ENCODE measurements at regions not wholly inside any gene's neighbourhood (a gene's known extent, or its start where the extent isn't known, plus 50 kb on each side); places are given as distances from the start of the nearest gene placed in this dataset.
"Not testable (repeated sequence)": the region's sequence is repeated elsewhere in the genome, so short reads cannot be mapped to it uniquely, and the experiment has no call there.

- Histone ChIP-seq H3K4me3 (no peak overlapping the region), H3K36me3 (no peaks in the 10 kb centered on the region), H3K4me1 (ENCODE audit: low read depth) (no peaks in the 10 kb centered on the region), H3K27me3 (no peaks in the 10 kb centered on the region), H3K9me3 (ENCODE audit: low read depth) (no peaks in the 10 kb centered on the region), H3K27ac (no peak overlapping the region)
- no peak for DNase-seq (ENCODE audit: low read depth in 1 of 2, low spot score in 1 of 2)
- no peak for TF ChIP-seq CTCF (IDR thresholded peaks at IDR 0.05; ENCODE audit: low read depth, low read length)
Observed at GRCh38 chr9:68637020-68637419, 68.0 kb upstream of the PIP5K1B start.

- H3K27me3 ChIP-seq; H3K4me3 ChIP-seq; H3K27ac ChIP-seq; H3K9me3 ChIP-seq (ENCODE audit: low read depth); H3K4me1 ChIP-seq (ENCODE audit: low read depth); H3K36me3 ChIP-seq; DNase-seq (ENCODE audit: low read depth in 1 of 2, low spot score in 1 of 2): not testable (repeated sequence)
Observed at GRCh38 chr9:68639261-68639660, 65.8 kb upstream of the PIP5K1B start.

GRCh38 chr9:68640421-68641089 lies 64.5 kb upstream of the PIP5K1B start:
- no peaks in the 10 kb centered on the region for H3K4me1 ChIP-seq (ENCODE audit: low read depth)
- H3K27ac ChIP-seq: no peak overlapping the region
- H3K27me3 ChIP-seq: no peaks in the 10 kb centered on the region
- H3K9me3 ChIP-seq (ENCODE audit: low read depth): no peaks in the 10 kb centered on the region
- no peak overlapping the region for H3K4me3 ChIP-seq
- no peaks in the 10 kb centered on the region for H3K36me3 ChIP-seq
- no peak for DNase-seq (ENCODE audit: low read depth in 1 of 2, low spot score in 1 of 2)
- no peak for TF ChIP-seq CTCF (IDR thresholded peaks at IDR 0.05; ENCODE audit: low read depth, low read length)

- H3K27me3 ChIP-seq: no peaks in the 10 kb centered on the region
- TF ChIP-seq CTCF (IDR thresholded peaks at IDR 0.05; ENCODE audit: low read depth, low read length): no peak
- no peak overlapping the region for H3K4me3 ChIP-seq
- no peak for DNase-seq (ENCODE audit: low read depth in 1 of 2, low spot score in 1 of 2)
- H3K36me3 ChIP-seq: no peaks in the 10 kb centered on the region
- no peak overlapping the region for H3K27ac ChIP-seq
- H3K9me3 ChIP-seq (ENCODE audit: low read depth): no peaks in the 10 kb centered on the region
- H3K4me1 ChIP-seq (ENCODE audit: low read depth): no peaks in the 10 kb centered on the region
Observed at GRCh38 chr9:68643901-68644809, 60.9 kb upstream of the PIP5K1B start.

GRCh38 chr9:68644831-68645230 lies 60.2 kb upstream of the PIP5K1B start:
- no peaks in the 10 kb centered on the region for H3K36me3 ChIP-seq
- no peaks in the 10 kb centered on the region for H3K9me3 ChIP-seq (ENCODE audit: low read depth)
- no peak for TF ChIP-seq CTCF (IDR thresholded peaks at IDR 0.05; ENCODE audit: low read depth, low read length)
- H3K27ac ChIP-seq: no peak overlapping the region
- no peak for DNase-seq (ENCODE audit: low read depth in 1 of 2, low spot score in 1 of 2)
- no peaks in the 10 kb centered on the region for H3K4me1 ChIP-seq (ENCODE audit: low read depth)
- H3K4me3 ChIP-seq: no peak overlapping the region
- no peaks in the 10 kb centered on the region for H3K27me3 ChIP-seq

GRCh38 chr9:68648164-68648563 lies 56.9 kb upstream of the PIP5K1B start:
- no peaks in the 10 kb centered on the region for H3K4me1 ChIP-seq (ENCODE audit: low read depth)
- no peak overlapping the region for H3K4me3 ChIP-seq
- no peak overlapping the region for H3K27ac ChIP-seq
- H3K36me3 ChIP-seq: no peaks in the 10 kb centered on the region
- H3K27me3 ChIP-seq: no peaks in the 10 kb centered on the region
- DNase-seq (ENCODE audit: low read depth in 1 of 2, low spot score in 1 of 2): no peak
- TF ChIP-seq CTCF (IDR thresholded peaks at IDR 0.05; ENCODE audit: low read depth, low read length): no peak
- no peaks in the 10 kb centered on the region for H3K9me3 ChIP-seq (ENCODE audit: low read depth)

Data from cardiac muscle cell (in vitro differentiated cells and primary cell).